Nephron progenitor cell (in vitro differentiated cells): ENCODE measurements at regions not wholly inside any gene's neighbourhood (a gene's known extent, or its start where the extent isn't known, plus 50 kb on each side); places are given as distances from the start of the nearest gene placed in this dataset.

Source experiments
- DNase-seq: peaks from one replicate; pipeline ENCODE4 v3.0.0; 2021
- H3K27ac Mint-ChIP-seq: 2 replicates; pipeline ENCODE4 v1.8.0; 2021; ENCODE audit warnings: mild to moderate bottlenecking, moderate library complexity, mixed read lengths
- H3K27me3 Mint-ChIP-seq: 2 replicates; pipeline ENCODE4 v1.8.0; 2021; ENCODE audit warnings: mild to moderate bottlenecking, low read depth, mixed read lengths; ENCODE audit not compliant: poor library complexity
- H3K36me3 Mint-ChIP-seq: 2 replicates; pipeline ENCODE4 v1.8.0; 2021; ENCODE audit warnings: low read depth, mixed read lengths
- H3K4me1 Mint-ChIP-seq: 2 replicates; pipeline ENCODE4 v1.8.0; 2021; ENCODE audit warnings: mixed read lengths
- H3K4me3 Mint-ChIP-seq: 2 replicates; pipeline ENCODE4 v1.8.0; 2021; ENCODE audit warnings: mild to moderate bottlenecking, moderate library complexity, mixed read lengths
- H3K9me3 Mint-ChIP-seq: 2 replicates; pipeline ENCODE4 v1.8.0; 2021; ENCODE audit warnings: mild to moderate bottlenecking, moderate library complexity, mixed read lengths
- CTCF ChIP-seq: fragments of 200-600 bp; sonication (generic); IDR thresholded peaks from 2 replicates; pipeline ENCODE4 v1.5.0; 2021; ENCODE audit warnings: antibody characterized with exemption

- no peak overlapping the region for H3K4me3 Mint-ChIP-seq
- H3K27ac Mint-ChIP-seq = no peak overlapping the region
- H3K9me3 Mint-ChIP-seq = peaks cover 9% of the 10 kb centered on the region
- peaks cover 18% of the 10 kb centered on the region for H3K4me1 Mint-ChIP-seq
- H3K27me3 Mint-ChIP-seq = peaks cover 5% of the 10 kb centered on the region
- H3K36me3 Mint-ChIP-seq = no peaks in the 10 kb centered on the region
- DNase-seq = no peak
- TF ChIP-seq CTCF = no peak
Measured at GRCh38 chr5:35357973-35358372, 127.7 kb upstream of the PRLR start.

- TF ChIP-seq CTCF = no peak
- H3K4me1 Mint-ChIP-seq = peaks cover 18% of the 10 kb centered on the region
Measured at GRCh38 chr5:35356725-35357124, 126.4 kb upstream of the PRLR start.

GRCh38 chr5:35354751-35355150, 124.5 kb upstream of the PRLR start:
- H3K36me3 Mint-ChIP-seq = peaks cover 11% of the 10 kb centered on the region
- DNase-seq = no peak
- H3K27me3 Mint-ChIP-seq = no peaks in the 10 kb centered on the region
- no peak overlapping the region for H3K4me3 Mint-ChIP-seq
- TF ChIP-seq CTCF = no peak
- no peak overlapping the region for H3K27ac Mint-ChIP-seq
- peaks cover 5% of the 10 kb centered on the region for H3K4me1 Mint-ChIP-seq
- H3K9me3 Mint-ChIP-seq = peaks cover 41% of the 10 kb centered on the region

More at GRCh38 chr5:35356725-35357124, 126.4 kb upstream of the PRLR start:
- no peak for DNase-seq
- H3K4me3 Mint-ChIP-seq = no peak overlapping the region
- H3K9me3 Mint-ChIP-seq = peaks cover 21% of the 10 kb centered on the region
- peaks cover 6% of the 10 kb centered on the region for H3K36me3 Mint-ChIP-seq
- no peak overlapping the region for H3K27ac Mint-ChIP-seq
- H3K27me3 Mint-ChIP-seq = no peaks in the 10 kb centered on the region

- peaks cover 52% of the 10 kb centered on the region for H3K9me3 Mint-ChIP-seq
- H3K27me3 Mint-ChIP-seq = peaks cover 7% of the 10 kb centered on the region
- no peaks in the 10 kb centered on the region for H3K4me1 Mint-ChIP-seq
- DNase-seq = no peak
- H3K36me3 Mint-ChIP-seq = peaks cover 9% of the 10 kb centered on the region
- TF ChIP-seq CTCF = no peak
- no peak overlapping the region for H3K27ac Mint-ChIP-seq
- no peak overlapping the region for H3K4me3 Mint-ChIP-seq
Measured at GRCh38 chr5:35345222-35345621, 114.9 kb upstream of the PRLR start.

GRCh38 chr5:35342664-35343063, 112.4 kb upstream of the PRLR start:
- no peak for TF ChIP-seq CTCF
- DNase-seq = no peak
- Mint-ChIP-seq H3K27me3 (peaks cover 4% of the 10 kb centered on the region), H3K4me1 (no peaks in the 10 kb centered on the region), H3K36me3 (peaks cover 9% of the 10 kb centered on the region), H3K4me3 (no peak overlapping the region), H3K27ac (no peak overlapping the region), H3K9me3 (peaks cover 38% of the 10 kb centered on the region)

- no peak for DNase-seq
- H3K27me3 Mint-ChIP-seq = peaks cover 4% of the 10 kb centered on the region
- H3K27ac Mint-ChIP-seq = no peak overlapping the region
- peaks cover 31% of the 10 kb centered on the region for H3K9me3 Mint-ChIP-seq
- H3K4me3 Mint-ChIP-seq = no peak overlapping the region
- no peaks in the 10 kb centered on the region for H3K4me1 Mint-ChIP-seq
- peaks cover 9% of the 10 kb centered on the region for H3K36me3 Mint-ChIP-seq
- TF ChIP-seq CTCF = no peak
Measured at GRCh38 chr5:35341189-35341588, 110.9 kb upstream of the PRLR start.
